ENCODE measurements at regions not wholly inside any gene's neighbourhood (a gene's known extent, or its start where the extent isn't known, plus 50 kb on each side); places are given as distances from the start of the nearest gene placed in this dataset.

GRCh38 chr13:42492372-42492920 is 81.5 kb upstream of the TNFSF11 start (continued):
- no peak for TF ChIP-seq CHD7 (IDR thresholded peaks at IDR 0.05; ENCODE audit: insufficient replicate concordance, low read length)

Data from H1 (cell line).